Hippocampal formation (tissue), 2 donors: ENCODE measurements at regions not wholly inside any gene's neighbourhood (a gene's known extent, or its start where the extent isn't known, plus 50 kb on each side); places are given as distances from the start of the nearest gene placed in this dataset.

Experiments used
- DNase-seq, 2 donors: peaks; one replicate each; lab custom pipeline; 2025; lab: John Stamatoyannopoulos, UW

- DNase-seq, result no peak
Measured at GRCh38 chr7:45455662-45456061, 118.5 kb upstream of the ADCY1 start.

GRCh38 chr7:45456105-45456504, 118.1 kb upstream of the ADCY1 start:
- no peak for DNase-seq

- DNase-seq, result no peak
Measured at GRCh38 chr7:45456747-45457524, 117.2 kb upstream of the ADCY1 start.

GRCh38 chr7:45457591-45457990, 116.6 kb upstream of the ADCY1 start:
- no peak for DNase-seq

GRCh38 chr7:45459476-45459875, 114.7 kb upstream of the ADCY1 start:
- DNase-seq, result peak in 1 of 2 donors; percentile 39

GRCh38 chr7:45460379-45460778, 113.8 kb upstream of the ADCY1 start:
- DNase-seq, result no peak

- DNase-seq, result no peak
Measured at GRCh38 chr7:45461026-45461425, 113.1 kb upstream of the ADCY1 start.

GRCh38 chr7:45469103-45469502, 105.1 kb upstream of the ADCY1 start:
- DNase-seq, result no peak

- no peak for DNase-seq
Measured at GRCh38 chr7:45470031-45470430, 104.1 kb upstream of the ADCY1 start.

GRCh38 chr7:45479781-45480180, 94.4 kb upstream of the ADCY1 start:
- DNase-seq, result no peak

- DNase-seq, result no peak
Measured at GRCh38 chr7:45482451-45482850, 91.7 kb upstream of the ADCY1 start.

GRCh38 chr7:45484094-45484493, 90.1 kb upstream of the ADCY1 start:
- no peak for DNase-seq

GRCh38 chr7:45486575-45486974, 87.6 kb upstream of the ADCY1 start:
- DNase-seq, result no peak

- no peak for DNase-seq
Measured at GRCh38 chr7:45494885-45495284, 79.3 kb upstream of the ADCY1 start.

GRCh38 chr7:45495618-45496017, 78.5 kb upstream of the ADCY1 start:
- DNase-seq, result no peak

- DNase-seq, result no peak
Measured at GRCh38 chr7:45500257-45500656, 73.9 kb upstream of the ADCY1 start.

GRCh38 chr7:45501791-45502190, 72.4 kb upstream of the ADCY1 start:
- DNase-seq, result no peak

- DNase-seq, result no peak
Measured at GRCh38 chr7:45506059-45506458, 68.1 kb upstream of the ADCY1 start.

- DNase-seq, result no peak
Measured at GRCh38 chr7:45509222-45509621, 64.9 kb upstream of the ADCY1 start.

- DNase-seq, result no peak
Measured at GRCh38 chr7:45511721-45512597, 62.2 kb upstream of the ADCY1 start.

- no peak for DNase-seq
Measured at GRCh38 chr7:45514944-45515343, 59.2 kb upstream of the ADCY1 start.

- no peak for DNase-seq
Measured at GRCh38 chr7:45515346-45515745, 58.8 kb upstream of the ADCY1 start.
